Left lobe of liver (tissue), 2 donors: ENCODE measurements at regions not wholly inside any gene's neighbourhood (a gene's known extent, or its start where the extent isn't known, plus 50 kb on each side); places are given as distances from the start of the nearest gene placed in this dataset.
A peak's percentile ranks its signal among the peaks of the same experiment; 100 is the strongest.

ENCODE experiments used
- ATAC-seq: fragments of 200-7000 bp; cut with Tn5 transposase; one replicate; pipeline ENCODE4 v1.9.1; 2020; ENCODE audit warnings: mild to moderate bottlenecking, moderate library complexity
- DNase-seq: peaks from one replicate; pipeline ENCODE4 v3.0.0-alpha.2; 2020; ENCODE audit warnings: low spot score
- donor health status: DM: no; HTN: no; CAD: no; lungs with moderate emphysema.
- donor health status: DM: no; HTN: yes; CAD: no.

- ATAC-seq: no peak
Observed at GRCh38 chr9:16092142-16093091, 539.6 kb downstream of the CCDC171 start.

GRCh38 chr9:16098306-16098705 is 545.5 kb downstream of the CCDC171 start:
- ATAC-seq (no peak), DNase-seq (no peak)

More at GRCh38 chr9:16092142-16093091, 539.6 kb downstream of the CCDC171 start:
- DNase-seq: no peak

- ATAC-seq: no peak
- no peak for DNase-seq
Observed at GRCh38 chr9:16099732-16100536, 547.1 kb downstream of the CCDC171 start.

- peak; percentile 55 for ATAC-seq
- no peak for DNase-seq
Observed at GRCh38 chr9:16100537-16101091, 547.8 kb downstream of the CCDC171 start.

GRCh38 chr9:16102154-16102553 is 549.3 kb downstream of the CCDC171 start:
- no peak for ATAC-seq
- DNase-seq: no peak

GRCh38 chr9:16103620-16104397 is 551.0 kb downstream of the CCDC171 start:
- peak; percentile 18 for ATAC-seq
- no peak for DNase-seq

- no peak for ATAC-seq
Observed at GRCh38 chr9:16105168-16106020, 552.6 kb downstream of the CCDC171 start.

GRCh38 chr9:16106021-16106571 is 553.3 kb downstream of the CCDC171 start:
- no peak for DNase-seq
- no peak for ATAC-seq

More at GRCh38 chr9:16105168-16106020, 552.6 kb downstream of the CCDC171 start:
- DNase-seq: no peak

GRCh38 chr9:16112116-16112515 is 559.3 kb downstream of the CCDC171 start:
- ATAC-seq: no peak
- DNase-seq: no peak

- DNase-seq (no peak), ATAC-seq (no peak)
Observed at GRCh38 chr9:16115994-16116393, 563.2 kb downstream of the CCDC171 start.

GRCh38 chr9:16118043-16118442 is 565.2 kb downstream of the CCDC171 start:
- no peak for ATAC-seq

GRCh38 chr9:16119261-16120230 is 566.7 kb downstream of the CCDC171 start:
- DNase-seq (no peak), ATAC-seq (no peak)

More at GRCh38 chr9:16118043-16118442, 565.2 kb downstream of the CCDC171 start:
- no peak for DNase-seq

- no peak for DNase-seq
- ATAC-seq: no peak
Observed at GRCh38 chr9:16120231-16120641, 567.4 kb downstream of the CCDC171 start.

GRCh38 chr9:16120727-16121126 is 567.9 kb downstream of the CCDC171 start:
- no peak for DNase-seq
- no peak for ATAC-seq

GRCh38 chr9:16121168-16121567 is 568.3 kb downstream of the CCDC171 start:
- no peak for DNase-seq

GRCh38 chr9:16121601-16122286 is 568.9 kb downstream of the CCDC171 start:
- ATAC-seq (no peak), DNase-seq (no peak)

More at GRCh38 chr9:16121168-16121567, 568.3 kb downstream of the CCDC171 start:
- ATAC-seq: no peak

GRCh38 chr9:16125629-16126028 is 572.8 kb downstream of the CCDC171 start:
- no peak for ATAC-seq
- DNase-seq: no peak
